NCI-H128 (cell line): ENCODE measurements at regions not wholly inside any gene's neighbourhood (a gene's known extent, or its start where the extent isn't known, plus 50 kb on each side); places are given as distances from the start of the nearest gene placed in this dataset.
"Not testable (repeated sequence)": the region's sequence is repeated elsewhere in the genome, so short reads cannot be mapped to it uniquely, and the experiment has no call there.

Experiments
- DNase-seq: peaks from one replicate; lab custom pipeline; 2025; ENCODE audit not compliant: unreplicated experiment; lab: John Stamatoyannopoulos, UW

DNA sequence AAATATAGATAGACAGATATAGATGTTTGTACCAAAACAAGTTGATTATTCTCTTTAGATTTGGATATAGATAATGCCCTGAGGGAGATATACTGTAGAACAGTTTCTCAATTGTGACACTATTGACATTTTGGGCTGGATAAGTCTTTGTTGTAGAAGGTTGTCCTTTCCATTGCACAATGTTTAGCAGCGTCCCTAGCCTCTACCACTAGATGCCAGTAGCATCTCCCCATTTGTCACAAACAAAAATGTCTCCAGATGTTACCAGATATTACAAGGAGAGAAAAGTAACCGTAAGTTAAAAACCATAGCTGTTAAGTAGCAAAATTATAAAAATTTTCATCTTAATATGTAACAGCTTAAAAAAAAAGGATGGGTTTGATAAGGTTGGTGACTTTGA is 2595.3 kb downstream of the ARAP2 start:
- no peak for DNase-seq

DNA sequence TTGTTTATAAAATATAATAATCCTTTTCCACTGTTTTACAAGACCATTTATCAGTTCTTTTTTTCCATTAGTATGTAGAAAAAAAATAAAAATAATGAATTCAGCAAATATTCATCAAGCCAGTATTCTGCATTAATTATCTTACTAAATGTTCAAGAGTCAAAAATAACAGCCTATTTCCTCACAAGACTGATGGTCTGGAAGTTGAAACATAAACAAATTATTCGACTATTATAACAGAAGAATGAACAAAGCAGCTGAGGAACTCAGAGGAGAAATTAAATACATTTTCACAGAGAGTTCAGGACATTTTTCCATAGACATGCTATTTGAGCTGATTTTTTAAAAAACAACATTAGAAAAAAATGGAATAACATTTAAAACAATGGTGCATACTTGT is 2594.8 kb downstream of the ARAP2 start:
- no peak for DNase-seq

DNA sequence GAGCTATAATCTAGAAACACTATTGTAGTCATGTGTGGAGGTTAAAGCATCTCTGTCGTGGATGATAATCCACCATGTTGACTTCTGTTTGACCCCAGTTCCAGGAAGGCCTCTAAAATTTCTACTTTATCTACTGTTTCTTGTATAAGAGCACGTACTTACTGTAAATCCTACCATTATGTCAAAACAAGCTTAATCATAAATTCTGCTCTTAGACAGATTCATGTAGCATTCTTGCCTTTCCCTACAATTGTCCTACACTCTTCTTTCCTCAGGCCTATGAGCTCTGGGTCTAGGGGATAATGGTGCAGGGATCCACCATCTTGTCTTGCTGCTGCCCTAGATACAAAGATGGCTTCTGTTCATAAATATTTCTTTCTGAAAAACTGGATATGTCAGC is 2594.3 kb downstream of the ARAP2 start:
- no peak for DNase-seq

DNA sequence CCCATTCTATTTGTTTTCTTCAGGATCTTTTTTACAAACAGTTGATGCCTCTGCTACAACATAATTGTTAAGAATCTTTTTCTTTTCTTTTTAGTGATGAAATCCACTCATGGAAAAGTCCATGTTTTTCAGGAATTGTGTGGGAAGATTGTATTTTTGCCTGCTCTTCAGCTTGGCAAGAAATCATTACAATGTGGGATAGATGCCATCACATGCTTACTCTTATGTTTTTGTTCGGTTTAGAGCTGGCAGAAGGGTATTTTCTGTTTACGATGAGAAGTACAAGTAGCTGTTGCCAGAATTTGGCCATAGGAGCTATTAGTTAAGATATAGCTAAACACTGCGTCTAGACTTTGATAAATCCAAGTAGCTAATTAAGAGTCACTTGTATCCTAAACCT is 2585.3 kb downstream of the ARAP2 start:
- no peak for DNase-seq

DNA sequence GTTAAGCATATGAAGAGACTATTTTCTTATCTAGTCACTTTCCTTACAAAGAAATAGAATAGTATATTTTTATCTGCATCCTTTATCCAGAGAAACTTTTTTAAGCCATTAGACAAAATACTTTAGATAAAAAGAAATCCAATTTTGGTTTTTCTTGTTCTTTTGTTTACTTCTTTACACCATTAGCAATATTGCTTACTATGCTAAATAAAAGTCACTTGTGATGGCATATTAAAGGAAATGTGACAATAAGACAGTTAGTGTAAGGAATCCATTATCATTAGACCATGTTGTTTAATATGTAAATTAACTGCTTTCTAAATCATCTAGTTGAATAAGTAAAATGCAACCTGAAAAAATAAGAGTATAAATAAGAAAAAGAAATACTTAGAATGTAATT is 2582.7 kb downstream of the ARAP2 start:
- no peak for DNase-seq

DNA sequence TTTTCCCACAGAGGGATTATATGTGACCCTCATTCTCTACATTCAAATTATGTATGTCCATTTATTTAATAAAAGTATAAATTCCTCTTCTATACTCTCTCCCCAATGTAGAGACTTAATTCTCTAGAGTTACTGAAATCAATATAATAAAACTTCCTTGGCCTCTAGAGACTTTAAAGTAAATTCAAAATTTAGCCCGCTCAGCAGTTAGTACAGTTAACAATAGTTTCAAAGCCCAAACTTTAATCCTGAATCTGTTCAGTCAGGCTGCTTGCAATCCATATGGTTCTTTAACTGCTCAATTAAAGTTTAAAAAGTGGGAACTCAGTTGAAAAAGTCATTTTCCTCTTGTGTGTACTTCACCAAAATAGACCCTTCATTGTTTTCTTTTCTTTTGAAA is 2558.4 kb downstream of the ARAP2 start:
- no peak for DNase-seq

DNA sequence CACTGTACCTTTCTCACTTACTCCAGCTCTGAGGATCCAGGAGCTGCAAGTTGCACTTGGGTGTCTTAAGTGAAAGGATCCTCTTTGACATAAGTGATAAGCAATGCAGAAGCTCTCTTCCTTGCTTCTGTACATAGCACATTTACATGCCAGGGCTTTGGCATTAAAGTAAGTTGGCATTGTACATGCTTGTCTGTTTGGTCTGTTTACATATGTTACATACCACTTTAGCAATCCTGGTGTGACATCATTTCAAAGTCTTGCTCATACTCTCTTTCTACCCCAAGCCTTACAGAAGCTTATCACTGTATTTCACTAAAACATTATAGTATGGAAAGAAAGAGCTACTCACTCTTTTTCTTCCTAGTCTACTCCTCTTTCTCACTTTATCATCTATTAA is 2548.3 kb downstream of the ARAP2 start:
- DNase-seq: no peak

DNA sequence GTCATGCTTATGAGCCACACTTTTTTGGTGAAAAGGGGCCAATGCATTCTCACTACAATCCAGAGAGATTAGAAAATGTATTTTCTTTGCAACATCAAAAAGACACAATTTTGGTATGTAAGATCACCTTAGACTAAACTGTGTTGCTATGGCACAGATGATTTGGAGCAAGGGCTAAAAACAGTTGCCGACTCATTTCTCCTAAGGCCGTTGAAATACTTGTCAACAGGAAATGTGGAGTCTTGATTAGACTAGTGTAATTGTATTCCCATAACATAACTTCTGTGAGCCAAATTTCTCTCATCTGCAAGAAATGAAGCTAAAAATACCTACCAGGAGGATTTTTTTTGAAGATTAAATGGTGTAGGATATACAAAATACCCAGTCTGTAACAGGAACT is 2547.7 kb downstream of the ARAP2 start:
- DNase-seq: no peak

DNA sequence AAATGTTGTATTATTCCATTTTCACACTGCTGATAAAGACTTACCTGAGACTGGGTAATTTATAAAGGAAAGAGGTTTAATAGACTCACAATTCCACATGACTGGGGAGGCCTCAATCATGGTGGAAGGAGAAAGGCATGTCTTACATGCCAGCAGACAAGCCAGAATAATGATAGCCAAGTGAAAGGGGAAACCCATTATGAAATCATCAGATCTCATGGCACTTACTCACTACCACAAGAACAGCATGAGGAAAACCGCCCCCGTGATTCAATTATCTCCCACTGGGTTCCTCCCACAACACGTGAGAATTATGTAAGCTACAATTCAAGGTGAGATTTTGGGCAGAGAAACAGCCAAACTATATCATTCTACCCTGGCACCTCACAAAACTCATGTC is 2535.1 kb downstream of the ARAP2 start:
- DNase-seq: no peak

DNA sequence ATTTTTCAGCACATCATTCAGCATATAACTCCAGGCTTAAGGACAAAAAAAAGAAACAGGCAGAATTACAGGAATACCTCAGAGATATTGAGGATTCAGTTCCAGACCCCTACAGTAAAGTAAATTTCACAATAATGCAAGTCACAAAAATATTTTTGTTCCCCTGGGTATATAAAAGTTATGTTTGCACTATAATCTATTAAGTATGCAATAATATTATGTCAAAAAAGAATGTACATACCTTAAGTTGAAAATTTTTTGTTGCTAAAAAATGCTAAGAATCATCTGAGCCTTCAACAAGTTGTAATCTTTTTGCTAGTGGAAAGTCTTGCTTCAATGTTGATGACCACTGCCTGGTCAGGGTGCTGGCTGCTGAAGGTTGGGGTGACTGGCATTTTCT is 2532.5 kb downstream of the ARAP2 start:
- DNase-seq: no peak

DNA sequence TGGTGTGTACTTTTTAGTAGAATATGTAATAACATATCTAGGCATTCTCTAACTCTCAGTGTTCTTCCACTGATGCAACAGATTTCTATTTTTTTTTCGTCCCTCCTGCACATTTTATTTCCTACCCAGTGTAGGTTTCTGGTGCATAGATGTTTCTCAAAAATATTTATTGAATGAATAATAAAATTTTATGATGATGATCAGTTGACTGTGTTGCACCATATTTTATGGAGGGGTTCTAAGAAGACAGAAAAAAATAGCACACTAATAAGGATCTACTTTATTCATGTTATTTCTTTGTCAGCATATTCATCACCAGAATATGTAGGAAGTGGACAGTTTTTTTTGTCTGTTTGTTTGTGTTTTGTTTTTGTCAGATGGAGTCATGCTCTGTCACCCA is 2529.3 kb downstream of the ARAP2 start:
- DNase-seq: no peak

DNA sequence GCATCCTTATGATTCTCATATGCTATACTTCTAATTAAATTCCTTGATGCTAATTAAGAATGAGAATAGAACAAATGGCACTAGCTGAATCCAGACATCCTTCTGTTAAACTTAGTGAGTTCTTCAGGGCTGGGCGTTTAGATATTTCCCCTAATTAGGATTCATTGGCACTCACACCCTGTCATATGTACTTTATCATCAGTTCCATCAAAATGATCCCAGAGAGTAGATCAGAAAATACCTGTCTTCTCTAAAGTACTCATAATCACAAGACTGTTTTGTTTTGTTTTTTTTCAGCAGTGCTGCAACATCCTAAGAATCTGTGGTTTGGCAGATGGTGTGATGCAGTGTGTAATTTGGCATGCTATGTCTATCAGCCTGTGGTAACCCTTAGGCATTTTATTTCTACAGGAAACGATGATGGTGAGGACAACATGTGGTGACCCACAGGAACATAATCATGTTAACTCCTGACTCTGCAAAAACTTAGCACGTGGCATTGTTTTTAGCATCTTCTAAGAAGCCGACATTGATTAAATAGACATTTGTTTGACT is 2528.4 kb downstream of the ARAP2 start:
- no peak for DNase-seq

DNA sequence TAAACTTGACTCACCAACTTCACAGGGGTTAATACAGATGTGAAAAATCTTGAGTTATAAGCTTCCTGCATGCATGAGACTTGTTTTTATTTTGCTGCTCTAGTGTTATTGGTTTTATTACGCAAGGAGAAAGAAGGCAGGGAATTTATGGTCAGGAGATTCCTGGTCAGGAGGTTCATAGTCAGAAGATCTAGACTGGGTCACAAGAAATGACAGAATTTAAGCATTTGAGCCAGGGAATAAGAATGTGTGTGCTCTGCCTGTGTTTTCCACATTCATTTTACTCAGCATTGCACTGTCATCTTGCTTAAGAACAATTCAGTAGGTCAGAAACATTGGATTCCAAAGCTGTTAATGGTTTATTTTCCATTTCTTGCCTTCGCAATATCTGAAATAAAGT is 2522.1 kb downstream of the ARAP2 start:
- no peak for DNase-seq

DNA sequence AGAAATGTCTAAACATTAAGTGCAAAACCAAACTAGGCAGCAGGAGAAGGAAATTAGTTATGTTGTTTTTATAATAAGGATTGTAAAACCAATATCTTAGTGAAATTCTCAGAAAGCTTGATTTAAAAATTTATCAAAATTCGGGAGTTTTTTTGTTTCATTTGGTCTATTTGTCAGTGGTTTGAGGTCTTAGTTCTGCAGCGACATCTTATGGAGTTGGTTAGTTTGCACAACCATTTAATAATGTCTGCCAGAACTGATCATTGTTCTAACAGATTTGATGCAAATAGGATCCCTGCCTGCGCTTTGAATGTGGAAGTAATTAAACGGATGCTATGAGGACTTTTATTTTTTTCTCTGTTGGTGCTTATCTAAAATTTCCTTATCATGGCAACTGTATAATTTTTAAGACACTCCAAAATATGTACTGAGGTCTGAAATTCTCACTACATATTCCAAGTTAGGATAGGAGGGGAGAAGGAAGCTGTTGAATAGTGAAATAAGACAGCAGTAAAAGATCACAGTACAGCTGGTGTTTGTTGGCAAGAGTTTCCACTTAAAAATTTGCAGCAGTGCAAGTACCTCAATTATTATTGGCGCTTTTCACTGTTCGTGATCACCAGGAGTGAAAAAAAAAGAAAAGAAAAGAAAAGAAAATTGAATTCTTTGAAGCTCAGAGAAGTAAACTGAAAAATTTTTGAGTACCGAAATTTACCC is 2521.4 kb downstream of the ARAP2 start:
- DNase-seq: no peak

DNA sequence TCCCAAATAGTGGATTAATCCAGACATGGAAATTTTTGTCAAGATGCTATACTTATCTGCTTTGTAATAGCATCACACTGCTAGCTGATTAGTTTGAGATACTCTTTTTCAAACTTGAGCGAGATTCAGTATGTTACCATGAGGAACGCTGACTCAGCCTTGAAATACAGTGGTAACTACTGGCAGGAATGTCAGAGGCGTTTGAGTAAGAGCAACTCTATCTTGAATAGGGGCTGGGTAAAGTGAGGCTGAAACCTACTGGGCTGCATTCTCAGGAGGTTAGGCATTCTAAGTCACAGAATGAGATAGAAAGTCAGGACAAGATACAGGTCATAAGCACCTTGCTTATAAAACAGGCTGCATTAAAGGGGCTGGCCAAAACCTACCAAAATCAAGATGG is 2519.6 kb downstream of the ARAP2 start:
- no peak for DNase-seq

DNA sequence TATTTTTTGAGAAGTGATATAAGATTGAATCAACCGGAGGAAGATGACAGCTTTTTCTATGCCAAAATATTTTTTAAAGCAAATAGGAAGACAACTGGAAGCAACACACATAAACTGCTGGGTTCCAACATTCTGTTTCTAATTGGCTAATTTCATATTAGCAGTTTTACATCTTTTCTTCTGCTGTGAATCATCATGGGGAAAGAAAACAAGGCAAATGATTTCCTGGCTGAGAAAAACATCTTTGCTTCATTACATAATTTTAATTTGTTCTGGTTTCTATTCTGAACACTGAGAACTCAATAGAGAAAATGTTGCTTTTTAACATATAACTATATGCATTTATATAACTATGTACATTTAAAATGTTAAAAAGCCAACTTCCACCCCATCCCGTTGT is 2518.5 kb downstream of the ARAP2 start:
- no peak for DNase-seq

DNA sequence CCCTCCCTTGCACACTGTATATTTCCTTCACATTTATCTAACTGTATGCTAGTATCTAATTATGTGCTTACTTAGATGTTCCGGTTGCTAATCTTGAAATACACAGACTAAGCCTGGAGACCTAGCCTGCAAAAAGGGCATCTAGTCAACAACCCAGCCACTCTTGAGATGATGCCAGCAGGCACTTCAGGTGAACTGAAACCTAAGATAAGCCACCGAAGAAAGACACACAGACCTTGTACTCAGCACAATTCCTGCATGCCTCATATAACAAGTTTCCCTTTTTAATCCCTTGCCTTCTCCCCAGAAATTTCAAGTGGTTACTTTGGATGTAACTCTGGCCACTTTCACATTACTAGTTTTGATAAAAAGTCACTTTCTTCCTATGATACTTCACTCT is 2506.6 kb downstream of the ARAP2 start:
- no peak for DNase-seq

DNA sequence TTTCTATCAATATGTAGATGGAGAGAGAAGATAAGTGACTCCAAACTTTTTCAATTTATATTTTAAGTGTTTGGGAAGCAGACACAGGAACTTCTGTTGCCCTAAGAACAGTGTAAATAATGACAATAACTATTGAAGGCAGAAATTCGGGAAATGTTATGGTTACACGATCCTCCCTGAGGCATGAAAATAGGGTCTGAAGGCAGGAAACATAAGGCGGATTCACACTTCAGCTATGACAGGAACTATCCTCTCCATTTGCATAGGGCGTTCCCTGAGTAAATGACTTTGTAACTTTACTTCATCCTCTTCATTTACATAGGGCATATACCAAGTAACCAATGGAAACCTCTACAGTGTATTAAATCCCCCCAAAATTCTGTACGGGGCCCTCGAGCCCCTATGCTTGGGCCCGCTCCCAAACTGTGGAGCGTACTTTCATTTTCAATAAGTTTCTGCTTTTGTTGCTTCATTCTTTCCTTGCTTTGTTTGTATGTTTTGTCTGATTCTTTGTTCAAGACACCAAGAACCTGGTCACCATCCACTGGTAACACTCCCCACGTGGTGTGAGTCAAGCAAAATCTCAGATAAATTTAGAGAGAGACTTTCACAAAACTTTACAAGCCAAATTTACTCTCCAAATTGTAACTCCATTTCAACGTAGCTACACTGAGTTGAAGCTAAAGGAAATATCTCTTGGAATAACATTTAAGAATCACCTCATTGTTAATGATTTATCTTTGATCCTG is 2504.3 kb downstream of the ARAP2 start:
- DNase-seq: no peak

DNA sequence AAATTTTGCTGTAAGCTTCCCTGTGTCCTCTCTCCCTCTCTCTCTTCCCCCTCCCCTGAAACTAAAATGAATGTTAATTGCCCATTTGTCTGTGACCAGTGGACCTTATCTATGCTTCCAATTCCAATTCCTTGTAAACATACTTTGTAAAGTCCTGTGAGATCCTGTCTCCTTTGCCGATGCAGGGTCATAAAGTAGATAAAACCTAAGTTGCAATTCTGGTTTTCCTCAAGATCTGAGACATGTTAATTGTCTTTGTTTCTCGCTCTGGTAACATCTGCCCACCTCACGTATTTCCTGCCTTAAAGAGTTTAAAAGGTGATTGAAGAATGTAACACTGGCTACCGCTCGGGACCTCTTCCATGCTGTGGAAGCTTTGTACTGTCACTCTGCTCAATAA is 2503.4 kb downstream of the ARAP2 start:
- DNase-seq: not testable (repeated sequence)

DNA sequence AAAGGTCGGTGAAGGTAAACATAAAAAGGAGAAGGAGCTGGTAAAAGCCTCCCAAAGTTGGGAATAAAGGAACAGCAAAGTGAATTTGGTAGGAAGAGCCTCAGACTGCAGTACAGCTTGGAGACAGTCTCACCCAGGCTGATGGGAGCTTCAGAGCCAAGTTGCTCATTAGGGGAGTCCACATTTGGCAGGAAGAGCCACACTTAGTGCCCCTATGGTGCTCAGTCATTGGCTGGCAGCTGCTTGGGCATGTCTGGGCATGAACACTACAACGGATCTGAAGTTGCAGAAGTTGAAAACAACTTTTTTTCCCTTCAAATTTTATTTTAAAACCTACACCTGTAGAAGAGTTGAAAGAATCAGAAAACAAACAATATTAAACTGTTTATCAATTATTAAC is 2497.3 kb downstream of the ARAP2 start:
- DNase-seq: no peak

DNA sequence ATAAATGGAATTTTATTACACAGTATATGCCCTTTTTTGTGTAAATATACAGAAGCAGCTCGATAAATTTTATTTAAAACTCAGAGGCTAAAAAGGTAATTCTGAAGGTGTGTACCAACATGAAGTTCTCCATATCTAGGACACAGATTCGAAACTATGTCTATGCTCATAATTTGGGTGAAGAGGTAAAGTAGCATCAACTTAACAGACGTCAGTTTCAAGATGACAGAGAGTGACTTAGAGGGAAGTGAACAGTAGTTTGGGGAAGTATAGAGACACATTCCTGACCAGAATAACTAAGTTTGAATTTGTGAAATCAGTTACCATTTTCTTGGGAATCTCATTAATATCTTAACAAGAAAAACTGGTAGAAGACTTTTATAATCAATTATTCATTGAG is 2493.3 kb downstream of the ARAP2 start:
- no peak for DNase-seq

DNA sequence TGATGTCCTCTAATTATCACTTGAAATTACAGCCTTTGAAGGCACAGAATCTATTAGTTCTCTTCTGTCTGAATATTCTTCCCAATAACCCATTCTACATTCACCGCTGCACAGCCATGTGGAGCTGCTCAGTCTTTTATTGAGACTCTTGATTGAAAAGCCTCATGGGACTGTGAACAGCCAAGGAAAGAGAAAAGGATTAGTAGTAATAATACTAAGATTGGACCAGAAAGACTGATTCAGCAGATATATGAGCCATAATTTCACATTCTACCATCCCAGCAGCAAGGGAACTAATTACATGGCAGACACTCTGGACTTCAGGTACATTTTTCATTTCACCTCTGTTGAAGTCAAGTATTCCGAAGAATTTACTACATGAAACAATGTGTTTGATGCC is 2471.7 kb downstream of the ARAP2 start:
- no peak for DNase-seq
